GM12891 (cell line): ENCODE measurements at regions not wholly inside any gene's neighbourhood (a gene's known extent, or its start where the extent isn't known, plus 50 kb on each side); places are given as distances from the start of the nearest gene placed in this dataset.
"Not testable (repeated sequence)": the region's sequence is repeated elsewhere in the genome, so short reads cannot be mapped to it uniquely, and the experiment has no call there.

ENCODE experiments used
- DNase-seq: peaks from one replicate; pipeline ENCODE4 v3.0.0; 2011; ENCODE audit warnings: low spot score; ENCODE audit not compliant: insufficient read length
- FAIRE-seq: peaks from 2 replicates; lab custom pipeline; 2011; peaks lifted over from hg19 to GRCh38; lab: Jason Lieb, UNC
- PAX5 ChIP-seq: IDR thresholded peaks from 2 replicates; pipeline ENCODE4 v1.6.1; 2011; ENCODE audit warnings: low read length, moderate library complexity, mild to moderate bottlenecking; ENCODE audit not compliant: insufficient read depth, severe bottlenecking
- POLR2A ChIP-seq: IDR thresholded peaks from 2 replicates; pipeline ENCODE4 v1.6.1; 2011; ENCODE audit warnings: low read depth, low read length, control low read depth
- POLR2AphosphoS5 ChIP-seq: IDR thresholded peaks from 2 replicates; pipeline ENCODE4 v1.6.1; 2011; ENCODE audit warnings: low read depth, low read length, control low read depth
- POU2F2 ChIP-seq: IDR thresholded peaks from 2 replicates; pipeline ENCODE4 v1.6.1; 2011; ENCODE audit warnings: low read depth, mild to moderate bottlenecking, control low read depth, low read length, moderate library complexity
- SPI1 ChIP-seq: IDR thresholded peaks from 2 replicates; pipeline ENCODE4 v1.6.1; 2011; ENCODE audit warnings: low read depth, low read length, control low read depth
- TAF1 ChIP-seq: IDR thresholded peaks from 2 replicates; pipeline ENCODE4 v1.6.1; 2011; ENCODE audit warnings: low read depth, low read length, control low read depth

- DNase-seq (peak; percentile 19), FAIRE-seq (peak; percentile 70)
- TF ChIP-seq SPI1 (peak; percentile 97), TAF1 (no peak)
These were observed 86.7 kb upstream of the FOXN2 start for GRCh38 chr2:48227617-48228344.

- DNase-seq (no peak), FAIRE-seq (peak; percentile 90)
- TF ChIP-seq SPI1 = no peak
- no peak for TF ChIP-seq TAF1
- TF ChIP-seq POLR2AphosphoS5 = no peak
These were observed 86.2 kb upstream of the FOXN2 start for GRCh38 chr2:48228345-48228684.

GRCh38 chr2:48229063-48229462 is 85.4 kb upstream of the FOXN2 start:
- DNase-seq = no peak
- peak; percentile 69 for FAIRE-seq

GRCh38 chr2:48230834-48231233 is 83.6 kb upstream of the FOXN2 start:
- no peak for FAIRE-seq
- DNase-seq = no peak
- TF ChIP-seq POU2F2 = no peak
- no peak for TF ChIP-seq PAX5
- TF ChIP-seq POLR2A = no peak
- TF ChIP-seq TAF1 = no peak
- TF ChIP-seq POLR2AphosphoS5 = no peak
- TF ChIP-seq SPI1 = no peak

More at GRCh38 chr2:48229063-48229462, 85.4 kb upstream of the FOXN2 start:
- TF ChIP-seq TAF1 (no peak), POU2F2 (no peak), POLR2A (no peak), POLR2AphosphoS5 (no peak), PAX5 (no peak), SPI1 (no peak)

GRCh38 chr2:48232351-48232750 is 82.1 kb upstream of the FOXN2 start:
- TF ChIP-seq TAF1 (no peak), POU2F2 (no peak), PAX5 (no peak), POLR2AphosphoS5 (no peak), SPI1 (no peak), POLR2A (no peak)
- no peak for DNase-seq
- no peak for FAIRE-seq

GRCh38 chr2:48233005-48233404 is 81.5 kb upstream of the FOXN2 start:
- TF ChIP-seq POU2F2 = no peak
- DNase-seq = no peak
- no peak for FAIRE-seq

- FAIRE-seq, DNase-seq: not testable (repeated sequence)
These were observed 80.7 kb upstream of the FOXN2 start for GRCh38 chr2:48233824-48234223.

- no peak for TF ChIP-seq TAF1
- TF ChIP-seq SPI1 = no peak
- no peak for TF ChIP-seq PAX5
- no peak for TF ChIP-seq POLR2A
- no peak for TF ChIP-seq POLR2AphosphoS5
- no peak for TF ChIP-seq POU2F2
- DNase-seq = no peak
- FAIRE-seq = no peak
These were observed 79.4 kb upstream of the FOXN2 start for GRCh38 chr2:48235076-48235475.

GRCh38 chr2:48238381-48238780 is 76.1 kb upstream of the FOXN2 start:
- no peak for DNase-seq
- no peak for FAIRE-seq
- TF ChIP-seq POLR2A (no peak), TAF1 (no peak)

- TF ChIP-seq POU2F2 (no peak), POLR2A (no peak), TAF1 (no peak), POLR2AphosphoS5 (no peak), PAX5 (no peak), SPI1 (no peak)
- no peak for FAIRE-seq
These were observed 73.6 kb upstream of the FOXN2 start for GRCh38 chr2:48240912-48241311.

GRCh38 chr2:48247206-48247605 is 67.3 kb upstream of the FOXN2 start:
- no peak for DNase-seq
- TF ChIP-seq POLR2AphosphoS5 = no peak
- no peak for TF ChIP-seq POU2F2
- no peak for TF ChIP-seq PAX5
- TF ChIP-seq TAF1 = no peak
- TF ChIP-seq POLR2A = no peak
- no peak for TF ChIP-seq SPI1
- FAIRE-seq = no peak

More at GRCh38 chr2:48240912-48241311, 73.6 kb upstream of the FOXN2 start:
- no peak for DNase-seq
